Jurkat, Clone E6-1 (cell line): ENCODE measurements at regions not wholly inside any gene's neighbourhood (a gene's known extent, or its start where the extent isn't known, plus 50 kb on each side); places are given as distances from the start of the nearest gene placed in this dataset.
A peak's percentile ranks its signal among the peaks of the same experiment; 100 is the strongest.

Source experiments
- DNase-seq: peaks from one replicate; pipeline ENCODE4 v3.0.0-alpha.2; 2011; ENCODE audit warnings: low read depth, low spot score
- H3K4me3 ChIP-seq: 2 replicates; pipeline ENCODE4 v1.5.1; 2011; ENCODE audit warnings: mild to moderate bottlenecking, low read length, control low read depth, moderate library complexity

- no peak overlapping the region for H3K4me3 ChIP-seq
- no peak for DNase-seq
Observed at GRCh38 chr12:91852634-91853033, 293.0 kb downstream of the BTG1 start.

GRCh38 chr12:91851741-91852477 lies 293.7 kb downstream of the BTG1 start:
- DNase-seq: no peak
- no peak overlapping the region for H3K4me3 ChIP-seq

GRCh38 chr12:91846466-91847055 lies 299.1 kb downstream of the BTG1 start:
- H3K4me3 ChIP-seq: no peak overlapping the region
- DNase-seq: no peak

DNA sequence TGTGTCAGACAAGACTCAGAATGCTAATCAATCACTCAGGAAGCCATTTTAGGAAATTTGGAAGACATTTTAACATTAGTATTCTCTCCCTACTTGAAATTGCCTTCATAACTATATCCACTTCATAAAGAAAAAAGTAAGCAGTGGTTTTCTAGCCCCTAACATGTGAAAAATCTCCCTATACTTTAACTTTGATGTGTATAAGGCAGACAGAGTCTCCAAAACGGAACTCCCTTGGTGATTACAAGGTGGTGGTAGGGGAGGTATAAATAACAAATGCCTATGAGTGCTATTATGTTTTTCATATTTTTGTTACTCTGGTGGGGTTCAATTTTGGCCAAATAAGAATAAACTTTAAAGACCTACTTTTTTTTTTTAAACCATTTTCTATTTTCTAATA lies 300.3 kb downstream of the BTG1 start:
- no peak for DNase-seq
- no peak overlapping the region for H3K4me3 ChIP-seq

GRCh38 chr12:91841822-91842221 lies 303.8 kb downstream of the BTG1 start:
- no peak for DNase-seq
- H3K4me3 ChIP-seq: no peak overlapping the region

GRCh38 chr12:91836696-91837095 lies 308.9 kb downstream of the BTG1 start:
- no peak for DNase-seq
- H3K4me3 ChIP-seq: no peak overlapping the region

DNA sequence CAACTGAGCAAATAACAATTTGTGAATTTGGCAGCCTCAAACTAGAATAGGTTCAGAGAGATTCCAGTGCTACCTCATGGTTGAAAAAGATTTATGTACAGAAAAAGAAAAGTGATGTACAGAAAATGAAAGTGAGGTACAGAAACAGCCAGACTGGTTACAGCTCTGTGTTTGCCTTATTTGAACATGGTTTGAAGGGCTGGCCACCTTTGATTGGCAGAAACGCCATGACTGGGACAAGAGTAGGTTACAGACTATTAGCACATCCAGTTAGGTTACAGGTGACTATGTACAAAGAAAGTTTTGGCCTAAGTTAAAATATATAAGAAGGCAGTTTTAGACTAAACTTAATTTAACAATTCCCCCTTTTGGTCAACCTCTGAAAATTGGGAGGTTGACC lies 309.4 kb downstream of the BTG1 start:
- no peak for DNase-seq
- H3K4me3 ChIP-seq: no peak overlapping the region

GRCh38 chr12:91835693-91836092 lies 310.0 kb downstream of the BTG1 start:
- no peak overlapping the region for H3K4me3 ChIP-seq
- no peak for DNase-seq

GRCh38 chr12:91833780-91834359 lies 311.8 kb downstream of the BTG1 start:
- no peak for DNase-seq
- H3K4me3 ChIP-seq: no peak overlapping the region

GRCh38 chr12:91825999-91826398 lies 319.6 kb downstream of the BTG1 start:
- DNase-seq: no peak
- no peak overlapping the region for H3K4me3 ChIP-seq

- no peak for DNase-seq
- no peak overlapping the region for H3K4me3 ChIP-seq
Observed at GRCh38 chr12:91824991-91825390, 320.7 kb downstream of the BTG1 start.

DNA sequence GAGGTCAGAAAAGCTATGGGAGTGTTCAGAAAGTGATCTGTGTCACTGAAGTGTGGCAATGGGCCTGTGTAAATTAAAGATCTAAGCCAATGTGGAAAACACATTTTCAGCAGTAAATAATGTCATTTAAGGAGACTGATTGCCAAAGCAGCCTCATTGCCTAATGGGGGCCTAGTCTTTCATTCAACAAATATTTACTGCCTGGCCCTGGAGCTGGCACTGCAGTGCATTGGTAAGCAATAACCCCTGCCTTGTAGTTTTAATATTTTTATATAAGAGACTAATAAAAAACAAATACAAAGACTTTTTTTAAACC lies 326.6 kb downstream of the BTG1 start:
- no peak for DNase-seq
- no peak overlapping the region for H3K4me3 ChIP-seq

DNA sequence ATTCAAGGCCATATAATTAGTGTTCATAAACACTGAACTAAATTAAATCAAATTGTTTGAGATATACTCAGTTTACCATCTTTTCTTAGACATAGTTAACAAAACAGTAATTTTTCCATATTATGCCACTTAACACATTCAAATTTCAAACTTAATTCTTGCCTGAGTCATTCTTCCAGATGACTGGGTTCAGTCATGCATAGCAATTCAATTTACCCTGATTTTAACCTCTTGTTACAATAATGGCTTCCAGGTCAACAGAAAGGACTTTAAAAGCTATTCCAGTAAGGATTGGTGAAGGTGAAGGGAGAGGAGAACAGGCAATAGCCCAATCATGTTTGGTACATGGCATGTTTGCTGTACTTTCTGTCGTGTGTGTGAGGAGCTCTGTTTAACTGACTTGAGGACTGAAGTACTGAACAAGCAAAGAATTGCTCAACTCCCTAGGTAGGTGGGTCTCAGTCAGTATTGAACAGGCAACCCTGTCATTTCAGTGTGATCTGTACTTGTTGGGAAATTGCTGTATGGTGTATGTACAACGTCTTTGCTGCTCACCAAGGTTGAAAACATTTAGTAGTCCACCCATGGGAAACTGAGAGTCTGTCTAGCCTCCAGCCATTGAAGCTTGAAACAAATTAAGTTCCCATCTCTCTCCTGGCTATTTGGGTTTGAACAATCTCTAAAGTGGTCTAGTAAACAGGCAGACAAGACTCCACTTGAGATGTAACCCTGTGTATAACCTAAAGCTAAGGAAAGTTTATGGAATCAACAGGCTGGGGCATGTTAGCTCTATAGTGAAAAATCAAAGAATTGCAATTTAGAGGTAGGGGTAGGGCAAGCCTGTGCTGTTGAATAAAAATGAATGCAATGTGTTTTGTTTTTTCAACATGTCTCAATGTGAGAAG lies 327.2 kb downstream of the BTG1 start:
- no peak for DNase-seq
- no peak overlapping the region for H3K4me3 ChIP-seq

DNA sequence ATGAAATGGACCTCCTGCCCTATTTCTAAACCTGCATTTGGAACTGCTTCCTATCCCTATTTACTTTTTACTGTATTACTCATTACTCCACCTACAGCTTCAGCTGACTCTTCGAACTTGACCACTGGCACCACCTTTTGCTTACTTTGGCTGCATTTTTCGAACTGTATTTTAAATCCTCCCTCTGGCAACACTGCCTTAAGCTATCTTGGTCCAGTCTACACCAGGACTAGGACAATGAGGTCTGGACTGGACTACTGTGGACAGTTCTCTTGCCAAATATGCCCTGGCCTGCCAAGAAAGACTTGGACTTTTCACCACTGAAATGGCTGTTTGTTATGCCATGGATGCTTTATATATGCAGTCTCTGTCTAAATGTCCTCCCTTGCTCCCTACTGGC lies 328.1 kb downstream of the BTG1 start:
- H3K4me3 ChIP-seq: no peak overlapping the region
- DNase-seq: no peak

DNA sequence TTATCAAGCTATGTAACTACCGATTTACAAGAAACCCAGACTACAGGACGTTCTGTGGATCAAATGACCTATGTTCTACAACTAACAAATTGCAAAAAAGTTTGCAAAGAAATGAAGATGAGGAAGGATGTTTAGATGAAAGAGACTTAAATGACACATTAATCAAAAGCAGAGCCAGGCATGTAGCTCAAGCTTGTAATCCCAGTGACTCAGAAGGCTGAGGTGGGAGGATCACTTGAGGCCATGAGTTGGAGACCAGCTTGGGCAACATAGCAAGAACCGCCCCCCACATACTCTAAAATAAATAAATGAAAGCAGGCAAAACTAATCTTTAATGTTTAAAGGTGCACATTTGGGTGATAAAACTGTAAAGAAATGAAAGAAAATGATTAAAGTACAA lies 331.9 kb downstream of the BTG1 start:
- no peak for DNase-seq
- no peak overlapping the region for H3K4me3 ChIP-seq

- DNase-seq: peak; percentile 49
- H3K4me3 ChIP-seq: no peak overlapping the region
Observed at GRCh38 chr12:91811481-91812287, 334.0 kb downstream of the BTG1 start.

DNA sequence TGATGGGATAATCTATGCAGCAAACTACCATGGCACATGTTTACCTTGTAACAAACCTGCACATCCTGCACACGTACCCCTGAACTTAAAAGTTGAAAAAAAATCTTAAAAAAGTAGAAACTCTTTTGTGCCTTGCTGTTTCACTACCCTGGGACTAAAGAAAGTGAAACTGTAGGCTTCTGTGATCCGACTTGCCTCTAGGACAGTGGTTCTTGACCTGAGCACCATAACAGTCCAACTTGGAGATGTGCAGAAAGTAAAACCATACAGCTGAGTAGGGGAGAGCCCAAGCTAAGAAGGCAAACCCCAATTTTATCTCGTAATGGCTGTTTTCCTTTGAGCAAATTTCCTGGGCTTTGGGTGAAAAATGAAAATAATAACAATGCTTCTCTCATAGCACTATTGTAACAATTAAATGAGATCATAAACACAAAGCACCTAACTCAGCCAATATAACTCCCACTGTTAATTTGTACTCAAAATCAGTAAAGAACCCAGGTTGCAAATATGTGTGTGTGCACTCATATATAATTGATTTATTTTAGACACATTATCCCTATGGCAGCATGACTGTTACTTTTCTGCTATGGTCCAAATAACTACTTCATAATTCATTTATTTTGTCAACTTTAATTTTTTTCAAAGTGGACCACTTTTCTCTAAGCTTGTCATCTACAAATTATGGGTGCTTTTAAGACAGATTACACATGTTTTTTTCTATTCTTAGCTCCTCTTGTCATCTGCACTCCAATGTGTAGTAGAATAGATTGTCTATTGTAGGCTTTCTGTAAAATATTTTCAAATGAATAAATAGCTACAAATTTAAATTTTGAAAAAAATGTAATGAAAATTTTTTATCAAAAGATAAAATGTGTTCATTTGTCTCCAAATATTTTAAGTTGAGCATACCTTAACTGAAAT lies 334.9 kb downstream of the BTG1 start:
- DNase-seq: no peak
- no peak overlapping the region for H3K4me3 ChIP-seq

GRCh38 chr12:91810077-91810476 lies 335.6 kb downstream of the BTG1 start:
- no peak overlapping the region for H3K4me3 ChIP-seq
- DNase-seq: no peak
